ENCODE measurements at regions not wholly inside any gene's neighbourhood (a gene's known extent, or its start where the extent isn't known, plus 50 kb on each side); places are given as distances from the start of the nearest gene placed in this dataset.

DNA sequence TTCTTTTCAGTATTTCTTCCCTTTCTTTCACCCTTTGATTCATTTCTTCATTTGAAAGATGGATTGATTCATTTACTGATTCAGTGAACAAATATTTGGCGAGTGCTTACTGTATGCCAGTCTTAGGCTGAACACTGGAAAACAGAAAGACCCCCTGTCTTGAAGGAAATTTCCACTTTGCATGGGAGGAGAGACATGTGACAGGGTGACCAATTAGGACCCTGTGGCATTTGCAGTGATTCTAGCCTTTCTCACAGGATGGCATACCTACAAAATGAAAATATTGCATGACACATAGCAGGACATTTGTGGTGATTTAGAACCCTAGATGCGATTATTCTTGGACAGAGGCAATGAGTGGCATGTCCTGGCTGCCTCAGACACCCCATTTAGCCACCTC lies 407.2 kb upstream of the SGCD start:
- H2BK12ac ChIP-seq (ENCODE audit: low read depth, low read length): no peak overlapping the region
- peaks cover 0 to 4% (median 2%) of the 10 kb centered on the region in 4 experiments; a peak in 3 of 7 replicates for H3K4me1 ChIP-seq (replicated peaks in 1 of 4; ENCODE audit: control insufficient read depth in 3 of 4, insufficient read depth in 4 of 4, low read length in 3 of 4)
- no peak overlapping the region for H4K5ac ChIP-seq (ENCODE audit: insufficient read length, low read depth, low read length)
- H3K4me2 ChIP-seq (ENCODE audit: insufficient read depth in 1 of 2, low read depth in 2 of 2, low read length in 2 of 2): no peak overlapping the region
- H2BK20ac ChIP-seq (ENCODE audit: low read length): no peak overlapping the region
- H3K23me2 ChIP-seq (ENCODE audit: low read depth, low read length): no peaks in the 10 kb centered on the region; the same call in 1 of the 2 replicates
- DNase-seq (ENCODE audit: low read depth in 1 of 2, low spot score in 2 of 2) (no peak), FAIRE-seq (no peak)
- H3K36me3 ChIP-seq (ENCODE audit: control insufficient read depth in 2 of 4, insufficient read depth in 4 of 4, low read length in 3 of 4): no peaks in the 10 kb centered on the region
- H4K91ac ChIP-seq (replicated peaks; ENCODE audit: insufficient read length, low read length): no peak overlapping the region
- H4K20me1 ChIP-seq (replicated peaks in 1 of 2; ENCODE audit: control insufficient read depth in 1 of 2, insufficient read depth in 2 of 2, low read length in 2 of 2): no peaks in the 10 kb centered on the region
- H3K4ac ChIP-seq (replicated peaks; ENCODE audit: insufficient read length, low read depth, low read length): no peak overlapping the region
- CTCF ChIA-PET (ENCODE audit: partially characterized antibody): no interaction called here
- no peak overlapping the region for H3K18ac ChIP-seq (ENCODE audit: extremely low read depth, low read length)
- 83% methylated on average over 2 of the region's 2 CpGs; no CpG with 5 or more reads in 1 of the 2 experiments for WGBS, 2 experiments (ENCODE audit: extremely low coverage in 1 of 2, insufficient coverage in 1 of 2, insufficient read length in 1 of 2, insufficient replicate concordance in 2 of 2, low coverage in 1 of 2, low lambda C conversion rate in 2 of 2, missing lambda C conversion rate in 1 of 2)
- H3K27ac ChIP-seq (ENCODE audit: low read depth, low read length): no peak overlapping the region
- H3K79me2 ChIP-seq (ENCODE audit: control insufficient read depth in 1 of 2, insufficient read depth in 2 of 2, low read length in 2 of 2): no peaks in the 10 kb centered on the region
- H3K56ac ChIP-seq (replicated peaks; ENCODE audit: insufficient read length, low read depth, low read length): no peak overlapping the region
- H2BK5ac ChIP-seq (ENCODE audit: low read depth, low read length): no peak overlapping the region
- POLR2A ChIA-PET (ENCODE audit: partially characterized antibody): no interaction called here
- no peak overlapping the region for H3K14ac ChIP-seq (ENCODE audit: insufficient read length)
- no peaks in the 10 kb centered on the region for H3K27me3 ChIP-seq (replicated peaks in 1 of 4; ENCODE audit: control insufficient read depth in 3 of 4, extremely low read depth in 1 of 4, insufficient read depth in 3 of 4, low read length in 3 of 4)
- no peaks in the 10 kb centered on the region for H3K9me3 ChIP-seq (ENCODE audit: insufficient read depth in 2 of 2, low read depth in 1 of 2, low read length in 1 of 2)
- H3K79me1 ChIP-seq (ENCODE audit: low read depth, low read length): no peaks in the 10 kb centered on the region
- H2AFZ ChIP-seq (ENCODE audit: low read length): no peak overlapping the region; the same call in 1 of the 2 replicates
- no peak overlapping the region for H4K8ac ChIP-seq (ENCODE audit: extremely low read depth, insufficient read depth, low read length)
- H3K9ac ChIP-seq (replicated peaks in 1 of 4; ENCODE audit: extremely low read depth in 1 of 4, low read depth in 3 of 4, low read length in 3 of 4): no peak overlapping the region
- H2AK5ac ChIP-seq (ENCODE audit: low read depth, low read length): no peak overlapping the region
- no peak overlapping the region for H2BK120ac ChIP-seq (replicated peaks; ENCODE audit: low read depth, low read length)
- H3K4me3 ChIP-seq (ENCODE audit: extremely low read depth in 1 of 4, insufficient read depth in 2 of 4, low read depth in 3 of 4, low read length in 4 of 4): no peak overlapping the region
- H2BK15ac ChIP-seq (ENCODE audit: low read length): no peak overlapping the region
- H3K23ac ChIP-seq (ENCODE audit: insufficient read length): no peak overlapping the region
- TF ChIP-seq ZNF274 (IDR thresholded peaks at IDR 0.05; ENCODE audit: borderline replicate concordance, extremely low read depth, low read length) (no peak), TEAD4 (IDR thresholded peaks at IDR 0.05; ENCODE audit: low read depth, low read length) (no peak), POU5F1 (IDR thresholded peaks at IDR 0.05; ENCODE audit: low read depth, low read length) (no peak), CHD2 (IDR thresholded peaks at IDR 0.05; ENCODE audit: low read length) (no peak), SIRT6 (IDR thresholded peaks at IDR 0.05; ENCODE audit: low read length) (no peak), POLR2A (IDR thresholded peaks at IDR 0.05; ENCODE audit: control extremely low read depth in 1 of 2, low read depth in 2 of 2, low read length in 2 of 2) (no peak), ASH2L (IDR thresholded peaks at IDR 0.05; ENCODE audit: low read length) (no peak), EP300 (IDR thresholded peaks at IDR 0.05; ENCODE audit: borderline replicate concordance in 1 of 2, low read depth in 2 of 2, low read length in 2 of 2) (no peak), SIX5 (IDR thresholded peaks at IDR 0.05; ENCODE audit: low read depth, low read length) (no peak), RAD21 (IDR thresholded peaks at IDR 0.05 in 1 of 2, conservative IDR thresholded peaks at IDR 0.05 in 1 of 2; ENCODE audit: low read depth in 2 of 2, low read length in 2 of 2) (no peak), GABPA (IDR thresholded peaks at IDR 0.05; ENCODE audit: borderline replicate concordance, insufficient read depth, low read length) (no peak), BCL11A (IDR thresholded peaks at IDR 0.05; ENCODE audit: low read depth in 2 of 2, low read length in 2 of 2) (no peak), SP2 (IDR thresholded peaks at IDR 0.05; ENCODE audit: low read length) (no peak), JUN (IDR thresholded peaks at IDR 0.05; ENCODE audit: low read depth, low read length) (no peak)
- TF ChIP-seq, protein P1, sequence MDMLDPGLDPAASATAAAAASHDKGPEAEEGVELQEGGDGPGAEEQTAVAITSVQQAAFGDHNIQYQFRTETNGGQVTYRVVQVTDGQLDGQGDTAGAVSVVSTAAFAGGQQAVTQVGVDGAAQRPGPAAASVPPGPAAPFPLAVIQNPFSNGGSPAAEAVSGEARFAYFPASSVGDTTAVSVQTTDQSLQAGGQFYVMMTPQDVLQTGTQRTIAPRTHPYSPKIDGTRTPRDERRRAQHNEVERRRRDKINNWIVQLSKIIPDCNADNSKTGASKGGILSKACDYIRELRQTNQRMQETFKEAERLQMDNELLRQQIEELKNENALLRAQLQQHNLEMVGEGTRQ (IDR thresholded peaks at IDR 0.05; ENCODE audit: low read length): no peak

Measured in H1 (cell line).